ENCODE measurements at regions not wholly inside any gene's neighbourhood (a gene's known extent, or its start where the extent isn't known, plus 50 kb on each side); places are given as distances from the start of the nearest gene placed in this dataset.

DNA sequence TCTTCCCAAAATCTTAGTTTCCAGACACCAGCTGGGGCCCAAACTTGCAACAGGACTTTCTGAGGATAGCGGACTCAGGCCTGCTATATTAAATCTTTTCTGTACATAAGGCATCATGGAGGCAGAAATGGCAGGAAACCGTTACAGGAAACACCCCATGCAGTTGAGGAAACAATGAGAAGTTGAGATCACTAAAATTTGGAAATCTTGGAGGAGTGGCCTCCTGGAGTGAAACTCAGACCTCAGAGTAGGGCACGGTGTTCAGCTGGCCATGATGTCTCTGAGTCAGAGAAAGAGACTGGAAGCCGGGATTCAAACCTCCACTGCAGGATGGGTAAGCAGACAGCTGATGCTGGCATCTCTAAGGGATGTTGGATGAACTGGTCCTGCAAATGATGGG, 372.6 kb upstream of the CTSO start:
- Histone ChIP-seq H3K27ac (no peak overlapping the region), H3K36me3 (no peaks in the 10 kb centered on the region), H3K9me3 (no peaks in the 10 kb centered on the region), H3K4me1 (no peaks in the 10 kb centered on the region), H3K4me3 (no peak overlapping the region), H3K27me3 (replicated peaks in 1 of 7) (no peaks in the 10 kb centered on the region)
- WGBS, 5 donors = 54 to 78% (median 60%) methylated on average over 4 of the region's 4 CpGs
- TF ChIP-seq CTCF (IDR thresholded peaks at IDR 0.05 in 8 of 11, conservative IDR thresholded peaks at IDR 0.05 in 3 of 11) (no peak), POLR2A (IDR thresholded peaks at IDR 0.05) (no peak), POLR2AphosphoS5 (IDR thresholded peaks at IDR 0.05) (no peak)
- intact Hi-C loops (cut with DNase I; ENCODE audit: low total_unique reads) = no loop called here
- DNase-seq = no peak

DNA sequence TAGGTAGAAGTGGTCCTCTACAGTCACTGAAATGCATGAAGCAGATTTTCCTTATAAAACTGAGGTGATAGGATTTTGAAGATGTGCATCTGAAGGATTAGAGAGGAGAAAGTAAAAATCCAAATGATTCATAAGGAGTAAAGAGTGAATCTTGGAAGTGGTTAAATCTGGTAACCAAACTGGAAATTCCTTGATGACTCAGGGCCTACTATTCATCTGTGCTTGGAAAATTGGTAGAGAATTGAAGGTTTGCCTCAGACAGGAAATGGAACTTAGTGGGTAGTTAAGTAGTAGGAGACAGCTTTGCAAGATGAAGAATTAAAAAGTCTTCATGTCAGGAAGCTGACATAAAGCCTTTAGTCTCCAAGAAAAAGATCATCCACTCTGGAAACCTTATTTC, 368.9 kb upstream of the CTSO start:
- DNase-seq = no peak
- peaks cover 0 to 7% (median 4%) of the 10 kb centered on the region in 8 donors for H3K9me3 ChIP-seq
- no peaks in the 10 kb centered on the region for H3K36me3 ChIP-seq
- no peak overlapping the region for H3K4me3 ChIP-seq
- no peaks in the 10 kb centered on the region for H3K27me3 ChIP-seq (replicated peaks in 1 of 7)
- intact Hi-C loops (cut with DNase I; ENCODE audit: low total_unique reads) = no loop called here
- H3K4me1 ChIP-seq = no peaks in the 10 kb centered on the region
- no peak overlapping the region for H3K27ac ChIP-seq
- TF ChIP-seq CTCF (IDR thresholded peaks at IDR 0.05 in 8 of 11, conservative IDR thresholded peaks at IDR 0.05 in 3 of 11) (no peak), POLR2AphosphoS5 (IDR thresholded peaks at IDR 0.05) (no peak), POLR2A (IDR thresholded peaks at IDR 0.05) (no peak)

DNA sequence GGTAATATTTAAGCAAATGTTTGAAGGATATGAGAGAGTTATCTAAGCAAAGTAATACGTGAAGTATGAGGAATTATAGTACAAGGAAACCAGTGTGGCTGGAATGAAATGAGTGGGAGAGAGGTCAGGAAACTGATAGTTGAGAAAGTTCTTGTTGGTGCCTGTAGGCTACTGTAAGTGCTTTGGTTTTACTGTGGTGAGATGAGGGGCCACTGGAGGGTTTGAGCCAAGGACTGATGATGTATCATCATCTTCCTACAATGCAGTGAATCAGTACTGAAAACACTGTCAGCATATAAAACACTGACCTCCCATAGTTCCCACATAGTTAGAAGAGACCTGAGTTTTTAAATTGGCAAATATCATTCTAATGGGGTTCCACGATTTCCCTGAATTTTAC, 367.5 kb upstream of the CTSO start:
- DNase-seq = no peak
- peaks cover 0 to 19% (median 15%) of the 10 kb centered on the region in 8 donors for H3K9me3 ChIP-seq
- 51 to 82% (median 74%) methylated on average over 2 of the region's 2 CpGs for WGBS, 5 donors
- H3K4me3 ChIP-seq = no peak overlapping the region
- no peaks in the 10 kb centered on the region for H3K4me1 ChIP-seq
- TF ChIP-seq CTCF (IDR thresholded peaks at IDR 0.05 in 8 of 11, conservative IDR thresholded peaks at IDR 0.05 in 3 of 11) = no peak
- TF ChIP-seq POLR2A (IDR thresholded peaks at IDR 0.05) = no peak
- no peak for TF ChIP-seq POLR2AphosphoS5 (IDR thresholded peaks at IDR 0.05)
- H3K27ac ChIP-seq = no peak overlapping the region
- H3K36me3 ChIP-seq = no peaks in the 10 kb centered on the region
- intact Hi-C loops (cut with DNase I; ENCODE audit: low total_unique reads) = no loop called here
- no peaks in the 10 kb centered on the region for H3K27me3 ChIP-seq (replicated peaks in 1 of 7)

DNA sequence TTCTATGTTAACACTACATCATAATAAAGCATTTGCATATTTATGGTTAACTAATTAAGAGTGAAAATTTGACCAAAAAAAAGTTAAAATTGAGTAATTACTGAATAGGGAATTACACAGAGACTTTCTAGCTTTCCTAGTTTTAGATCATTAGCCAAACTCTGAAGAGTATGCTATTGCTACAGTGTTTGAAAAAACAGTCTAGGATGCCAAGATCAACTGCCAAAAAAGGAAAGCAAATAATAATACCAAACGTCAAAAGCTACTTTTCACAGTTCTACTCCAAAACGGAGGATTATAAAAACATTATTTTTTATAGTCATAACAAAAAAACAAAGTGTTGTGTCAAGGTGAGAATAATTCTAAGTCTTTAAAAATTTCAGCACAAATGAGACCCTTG, 359.8 kb upstream of the CTSO start:
- TF ChIP-seq POLR2AphosphoS5 (IDR thresholded peaks at IDR 0.05) (no peak), POLR2A (IDR thresholded peaks at IDR 0.05) (no peak), CTCF (IDR thresholded peaks at IDR 0.05 in 8 of 11, conservative IDR thresholded peaks at IDR 0.05 in 3 of 11) (no peak)
- intact Hi-C loops (cut with DNase I; ENCODE audit: low total_unique reads) = no loop called here
- WGBS, 5 donors = 55 to 83% (median 75%) methylated on average over 2 of the region's 2 CpGs
- no peak for DNase-seq
- no peaks in the 10 kb centered on the region for H3K36me3 ChIP-seq
- H3K27me3 ChIP-seq (replicated peaks in 1 of 7) = no peaks in the 10 kb centered on the region
- no peak overlapping the region for H3K27ac ChIP-seq
- H3K4me3 ChIP-seq = no peak overlapping the region
- no peaks in the 10 kb centered on the region for H3K4me1 ChIP-seq
- peaks cover 0 to 21% (median 15%) of the 10 kb centered on the region in 8 donors for H3K9me3 ChIP-seq

Measured in spleen (tissue), 11 donors.